SU-DHL-6 (cell line): ENCODE measurements at regions not wholly inside any gene's neighbourhood (a gene's known extent, or its start where the extent isn't known, plus 50 kb on each side); places are given as distances from the start of the nearest gene placed in this dataset.

Experiments used
- EZH2phosphoT487 ChIP-seq: fragments of 200-600 bp; sonication (generic), shearing (Covaris generic); conservative IDR thresholded peaks from 2 replicates; pipeline ENCODE4 v1.6.1; 2018; ENCODE audit warnings: mild to moderate bottlenecking, antibody characterized with exemption, low read length, moderate library complexity, mixed read lengths
- TF ChIP-seq, protein P1 (sequence below): fragments of 200-600 bp; sonication (generic); IDR thresholded peaks from one replicate; pipeline ENCODE4 v1.5.1; 2017; ENCODE audit warnings: antibody characterized with exemption, mild to moderate bottlenecking, low read length, moderate library complexity; ENCODE audit not compliant: insufficient read depth, poor library complexity, severe bottlenecking

DNA sequence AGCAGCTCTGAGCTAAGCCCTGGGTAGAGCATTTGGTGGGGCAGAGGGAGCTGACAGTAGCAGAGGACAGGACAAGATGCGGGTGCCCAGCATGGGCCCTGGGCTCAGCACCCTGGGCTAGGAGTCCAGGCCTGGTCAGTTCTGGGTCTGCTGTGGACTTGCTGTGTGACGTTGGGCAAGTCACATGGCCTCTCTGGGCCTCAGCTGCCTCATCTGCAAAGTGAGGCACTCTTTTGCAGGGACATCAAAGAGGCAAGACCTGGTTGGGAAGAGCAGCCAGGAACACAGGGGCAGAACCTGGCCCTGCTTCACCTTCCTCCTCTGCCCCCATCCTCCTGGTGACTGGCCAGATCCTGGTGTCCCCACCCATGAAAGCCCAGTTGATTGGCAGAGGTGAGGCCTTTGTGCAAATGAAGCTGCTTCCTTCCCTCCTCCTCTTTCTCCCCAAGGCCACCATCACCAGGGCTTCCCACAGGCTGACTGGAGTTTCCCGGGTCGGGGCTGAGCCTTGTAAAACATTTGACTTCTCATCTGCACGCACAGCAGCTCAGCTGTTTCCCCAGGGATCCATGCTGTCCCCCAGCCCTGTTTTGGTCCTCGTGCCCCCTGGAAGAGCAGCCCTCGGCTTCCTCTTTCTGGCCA, 350.5 kb downstream of the MATN1 start:
- TF ChIP-seq, protein P1, sequence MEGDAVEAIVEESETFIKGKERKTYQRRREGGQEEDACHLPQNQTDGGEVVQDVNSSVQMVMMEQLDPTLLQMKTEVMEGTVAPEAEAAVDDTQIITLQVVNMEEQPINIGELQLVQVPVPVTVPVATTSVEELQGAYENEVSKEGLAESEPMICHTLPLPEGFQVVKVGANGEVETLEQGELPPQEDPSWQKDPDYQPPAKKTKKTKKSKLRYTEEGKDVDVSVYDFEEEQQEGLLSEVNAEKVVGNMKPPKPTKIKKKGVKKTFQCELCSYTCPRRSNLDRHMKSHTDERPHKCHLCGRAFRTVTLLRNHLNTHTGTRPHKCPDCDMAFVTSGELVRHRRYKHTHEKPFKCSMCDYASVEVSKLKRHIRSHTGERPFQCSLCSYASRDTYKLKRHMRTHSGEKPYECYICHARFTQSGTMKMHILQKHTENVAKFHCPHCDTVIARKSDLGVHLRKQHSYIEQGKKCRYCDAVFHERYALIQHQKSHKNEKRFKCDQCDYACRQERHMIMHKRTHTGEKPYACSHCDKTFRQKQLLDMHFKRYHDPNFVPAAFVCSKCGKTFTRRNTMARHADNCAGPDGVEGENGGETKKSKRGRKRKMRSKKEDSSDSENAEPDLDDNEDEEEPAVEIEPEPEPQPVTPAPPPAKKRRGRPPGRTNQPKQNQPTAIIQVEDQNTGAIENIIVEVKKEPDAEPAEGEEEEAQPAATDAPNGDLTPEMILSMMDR = no peak
- no peak for TF ChIP-seq EZH2phosphoT487
